HG03439 (cell line): ENCODE measurements at regions not wholly inside any gene's neighbourhood (a gene's known extent, or its start where the extent isn't known, plus 50 kb on each side); places are given as distances from the start of the nearest gene placed in this dataset.

Experiments
- ATAC-seq: cut with Tn5 transposase; IDR thresholded peaks from one replicate; pipeline ENCODE4 v1.9.1; 2021; ENCODE audit warnings: mild to moderate bottlenecking, moderate library complexity; ENCODE audit not compliant: unreplicated experiment

DNA sequence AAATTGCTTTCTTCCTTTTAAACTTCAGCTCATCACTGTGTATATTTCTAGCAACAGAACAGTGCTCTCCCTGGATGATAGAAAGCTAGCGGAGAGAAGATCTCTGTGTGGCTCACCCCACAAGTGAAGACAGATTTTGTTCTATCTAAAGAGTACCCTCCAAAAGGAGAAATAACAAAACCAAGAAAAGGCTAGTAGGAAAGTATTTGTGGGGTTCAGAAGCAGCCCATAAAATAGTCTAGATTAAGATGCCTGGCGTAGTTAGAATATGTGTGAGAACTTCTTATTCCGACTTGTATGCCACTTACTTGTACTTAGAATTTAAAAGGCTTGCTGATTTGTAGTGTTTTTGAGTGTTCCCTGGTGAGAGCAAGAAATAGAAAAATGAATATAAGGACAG is 214.9 kb upstream of the IL12A start:
- ATAC-seq, result no peak

DNA sequence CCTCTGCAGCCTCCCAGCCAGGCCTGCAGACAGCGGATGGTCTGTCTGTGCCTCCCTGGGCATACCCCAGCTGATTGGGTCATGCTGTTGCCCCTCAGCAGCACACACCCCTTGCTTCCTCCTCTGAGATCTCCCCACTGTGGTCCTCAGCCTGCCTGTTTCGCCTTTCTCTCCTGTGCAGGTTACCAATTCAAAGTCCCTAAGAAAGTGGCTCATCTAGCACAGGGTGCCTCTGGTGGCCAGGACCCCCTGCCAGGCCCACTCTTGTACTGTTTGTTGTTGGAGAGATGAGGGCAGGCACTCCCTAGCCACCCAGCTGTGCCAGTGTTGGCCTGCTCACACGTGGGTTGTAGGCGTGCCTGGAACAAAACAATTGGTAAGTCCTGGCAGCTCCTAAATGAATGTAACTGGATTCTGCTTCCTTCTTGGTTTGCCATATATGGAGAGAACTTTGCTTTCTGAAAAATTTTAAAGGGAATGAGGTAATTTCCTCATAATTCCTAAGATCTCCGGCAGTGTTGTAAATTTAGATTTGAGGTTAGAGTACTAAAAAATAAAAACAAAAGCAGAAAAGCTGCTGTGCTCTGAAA is 213.2 kb upstream of the IL12A start:
- no peak for ATAC-seq

- no peak for ATAC-seq
Observed at GRCh38 chr3:159776779-159777178, 211.9 kb upstream of the IL12A start.

DNA sequence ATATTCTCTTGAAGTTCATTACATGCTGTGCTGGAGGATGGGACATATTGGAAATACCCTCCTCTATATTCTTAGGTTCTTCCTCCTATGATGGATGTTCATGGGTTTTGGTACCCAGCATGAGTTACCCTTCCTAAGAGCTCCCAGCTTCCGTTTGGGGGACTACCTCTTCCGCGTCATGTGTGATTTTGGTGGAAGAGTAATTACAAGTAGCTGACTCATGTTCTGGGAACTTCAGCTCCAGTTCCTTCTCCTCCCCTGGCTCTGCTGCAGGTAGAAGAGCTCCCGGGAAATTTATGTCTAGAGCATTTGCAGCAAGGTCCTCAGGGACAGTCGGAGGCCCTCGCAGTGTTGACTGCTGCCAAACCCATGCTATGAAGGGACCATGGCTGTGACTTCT is 208.8 kb upstream of the IL12A start:
- no peak for ATAC-seq

DNA sequence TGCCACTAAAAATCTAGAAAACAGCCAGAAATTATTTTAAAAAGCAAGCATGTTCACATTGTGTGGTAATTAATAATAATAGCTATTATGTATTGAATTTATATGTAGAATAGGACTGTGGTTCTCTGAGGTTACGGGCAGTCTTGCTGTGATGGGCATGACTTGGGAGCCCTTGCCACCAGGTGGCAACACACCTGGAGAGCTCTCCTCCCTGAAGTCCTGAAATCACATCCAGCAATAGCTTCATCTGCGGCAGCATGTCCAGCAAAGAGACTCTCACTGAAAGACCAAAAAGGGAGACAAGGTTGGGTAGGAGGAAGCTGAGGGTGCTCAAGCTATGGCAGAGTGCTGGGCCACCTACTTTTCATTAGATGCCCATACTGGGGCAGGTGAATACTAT is 206.8 kb upstream of the IL12A start:
- ATAC-seq, result no peak

DNA sequence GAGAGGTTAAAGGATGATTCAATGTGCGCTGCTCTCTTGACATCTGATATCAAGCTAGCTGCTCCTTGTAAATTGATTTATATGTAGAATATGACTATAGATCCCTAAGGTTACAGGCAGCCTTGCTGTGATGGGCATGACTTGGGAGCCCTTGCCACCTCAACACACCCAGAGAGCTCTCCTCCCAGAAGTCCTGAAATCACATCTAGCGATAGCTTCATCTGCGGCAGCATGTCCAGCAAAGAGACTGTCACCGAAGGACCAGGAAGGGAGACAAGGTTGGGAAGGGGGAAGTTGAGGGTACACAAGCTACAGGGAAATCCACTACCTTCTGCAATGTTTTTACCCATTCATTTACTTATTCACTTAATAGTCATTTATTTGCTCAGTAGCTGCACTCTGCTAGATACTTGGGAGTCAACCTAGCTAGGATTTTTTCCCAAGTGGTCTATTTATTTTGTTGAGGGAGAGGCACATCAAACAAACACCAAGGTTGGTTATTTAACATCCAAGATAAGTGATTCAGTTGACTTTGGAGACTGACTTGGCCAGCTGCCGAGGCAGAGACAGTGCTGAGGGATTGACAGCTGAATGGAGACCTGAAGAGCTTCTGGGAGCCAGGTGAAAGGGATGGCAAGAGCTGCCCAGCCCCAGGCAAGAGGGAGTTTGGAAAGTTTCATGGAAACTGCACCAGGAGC is 205.8 kb upstream of the IL12A start:
- no peak for ATAC-seq

DNA sequence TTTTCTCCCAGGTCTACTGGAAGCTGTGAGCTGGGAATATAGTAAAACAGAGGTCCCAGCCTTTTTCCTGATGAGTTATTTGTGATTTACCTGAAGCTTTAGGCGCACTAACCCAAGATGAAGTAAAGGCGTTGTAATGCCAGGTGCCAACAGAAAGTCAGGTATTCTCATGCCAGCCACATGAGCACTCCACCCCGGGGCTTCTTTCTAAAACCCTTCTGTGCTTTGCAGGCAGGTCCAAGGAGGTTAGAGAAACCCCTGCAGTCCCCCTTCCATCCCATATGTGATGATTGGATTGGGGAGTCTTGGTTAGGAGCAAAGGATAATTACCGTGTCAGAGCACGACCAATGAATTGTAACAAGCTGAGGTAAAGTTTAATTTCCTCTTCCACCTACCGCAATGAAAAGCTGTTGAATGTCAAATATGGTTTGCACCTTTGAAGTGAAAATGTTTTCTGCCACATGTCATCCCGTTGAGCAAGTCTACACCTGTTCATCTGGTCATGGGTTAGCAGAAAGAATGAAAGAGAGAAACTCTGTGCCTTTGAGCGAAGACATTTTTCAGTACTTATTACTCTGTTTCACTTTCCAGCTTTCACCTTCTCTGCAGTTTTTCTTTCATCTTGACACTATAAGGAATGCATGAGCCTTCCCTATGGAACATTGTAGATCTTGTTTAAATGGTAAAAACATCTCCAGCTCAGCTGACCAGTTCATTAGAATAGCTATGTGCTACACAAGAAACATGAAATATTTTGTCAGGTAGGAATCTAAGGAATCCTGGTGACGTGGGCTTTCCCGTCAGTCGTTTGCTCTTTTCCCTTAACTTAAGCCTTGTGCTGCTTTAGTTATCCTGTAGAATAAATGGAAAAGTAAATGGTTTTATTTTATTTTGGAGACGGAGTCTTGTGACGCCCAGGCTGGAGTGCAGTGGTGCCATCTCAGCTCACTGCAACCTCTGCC is 204.6 kb upstream of the IL12A start:
- ATAC-seq, result peak; percentile 74

DNA sequence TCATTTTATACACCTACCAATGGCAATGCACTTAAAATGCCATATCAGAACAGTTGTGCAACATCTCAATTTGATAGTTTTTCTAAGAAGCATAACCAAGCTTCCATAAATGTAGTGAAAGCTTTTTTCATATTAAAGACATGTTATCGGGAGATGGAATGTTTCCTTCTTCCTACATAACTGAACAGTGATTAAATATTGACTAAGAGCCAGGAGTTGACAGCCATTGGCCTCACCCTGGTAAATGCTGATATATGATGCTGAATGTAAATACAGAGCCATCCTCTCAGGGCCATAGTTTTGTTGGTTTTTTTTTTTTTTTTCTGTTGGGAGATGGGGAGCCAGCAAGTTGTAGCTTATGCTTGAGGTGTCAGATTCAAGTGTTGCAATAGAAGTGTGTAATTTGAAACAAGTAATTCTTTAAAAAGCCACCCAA is 203.3 kb upstream of the IL12A start:
- ATAC-seq, result no peak

GRCh38 chr3:159786489-159787177 is 202.0 kb upstream of the IL12A start:
- no peak for ATAC-seq

DNA sequence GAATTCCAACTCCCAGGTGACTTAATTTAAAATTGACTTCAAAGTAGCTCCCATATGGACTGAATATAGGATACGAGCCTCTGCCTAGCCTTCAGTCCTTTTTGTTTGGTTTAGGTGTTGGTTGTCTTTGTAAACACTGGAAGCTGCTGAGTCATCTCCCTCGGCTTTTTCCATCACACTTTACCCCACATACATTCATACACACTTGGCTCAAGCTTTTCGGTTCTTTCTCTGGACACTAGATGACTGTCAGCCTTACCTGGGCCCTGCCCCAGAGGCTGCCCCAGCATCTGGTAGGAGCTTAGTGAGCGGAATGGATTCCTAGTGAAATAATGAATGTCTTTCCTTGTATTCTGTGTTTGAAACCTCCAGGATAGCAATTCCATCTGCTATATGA is 201.5 kb upstream of the IL12A start:
- no peak for ATAC-seq

DNA sequence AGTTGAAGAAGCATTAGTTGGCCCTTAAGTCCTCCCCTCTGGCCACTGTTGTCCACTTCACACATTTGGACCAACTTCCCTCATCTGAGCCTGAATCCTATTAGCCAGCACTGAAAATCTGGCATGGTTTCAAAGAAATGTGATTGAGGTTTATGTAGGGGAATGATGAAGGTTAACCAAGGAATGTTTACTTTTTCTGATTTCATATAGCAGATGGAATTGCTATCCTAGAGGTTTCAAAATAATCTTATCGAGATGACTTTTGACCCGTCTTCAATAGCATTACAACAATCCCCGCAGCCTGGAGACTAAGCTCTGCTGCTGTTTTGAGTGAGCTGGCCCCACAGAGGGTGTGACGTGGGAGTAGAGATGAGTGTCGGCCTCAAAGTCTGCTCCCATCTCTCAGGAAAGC is 200.8 kb upstream of the IL12A start:
- ATAC-seq, result no peak

- ATAC-seq, result no peak
Observed at GRCh38 chr3:159788291-159788690, 200.3 kb upstream of the IL12A start.

GRCh38 chr3:159789017-159789416 is 199.6 kb upstream of the IL12A start:
- ATAC-seq, result no peak

DNA sequence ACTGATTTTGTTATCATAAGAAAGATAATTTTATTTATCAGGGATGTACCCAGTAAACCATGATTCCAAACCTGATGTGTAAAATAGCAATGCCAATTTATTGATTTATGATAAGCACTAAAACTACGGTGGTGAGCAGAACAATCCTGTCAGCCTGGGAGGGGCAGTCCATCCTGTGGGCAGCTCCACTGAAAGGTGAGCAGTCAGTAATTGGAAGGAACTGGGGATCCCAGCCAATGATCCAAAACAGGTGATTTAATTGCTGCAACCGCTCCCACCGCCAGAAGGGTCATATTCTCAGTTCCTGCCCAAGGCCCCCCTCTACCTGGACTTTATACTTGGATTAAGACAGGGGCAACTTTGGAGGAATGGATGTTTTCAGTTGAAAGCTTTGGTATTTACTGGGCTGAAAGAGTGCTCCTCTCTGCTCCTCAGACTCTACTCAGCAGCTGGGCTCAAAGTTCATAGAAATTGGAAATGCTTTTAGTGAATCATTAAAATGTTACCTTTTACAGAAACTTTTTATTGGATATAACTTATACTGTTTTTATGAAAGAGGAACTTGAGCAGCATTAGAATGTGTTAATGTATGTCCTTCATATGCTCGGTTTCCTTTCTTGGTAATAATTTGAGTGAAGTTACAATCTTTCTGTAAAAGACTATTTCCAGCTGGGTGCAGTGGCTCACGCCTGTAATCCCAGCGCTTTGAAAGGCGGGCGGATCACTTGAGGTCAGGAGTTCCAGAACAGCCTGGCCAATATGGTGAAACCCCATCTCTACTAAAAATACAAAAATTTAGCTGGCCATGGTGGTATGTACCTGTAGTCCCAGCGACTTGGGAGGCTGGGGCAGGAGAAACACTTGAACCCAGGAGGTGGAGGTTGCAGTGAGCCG is 198.6 kb upstream of the IL12A start:
- no peak for ATAC-seq

GRCh38 chr3:159791336-159791735 is 197.3 kb upstream of the IL12A start:
- no peak for ATAC-seq

DNA sequence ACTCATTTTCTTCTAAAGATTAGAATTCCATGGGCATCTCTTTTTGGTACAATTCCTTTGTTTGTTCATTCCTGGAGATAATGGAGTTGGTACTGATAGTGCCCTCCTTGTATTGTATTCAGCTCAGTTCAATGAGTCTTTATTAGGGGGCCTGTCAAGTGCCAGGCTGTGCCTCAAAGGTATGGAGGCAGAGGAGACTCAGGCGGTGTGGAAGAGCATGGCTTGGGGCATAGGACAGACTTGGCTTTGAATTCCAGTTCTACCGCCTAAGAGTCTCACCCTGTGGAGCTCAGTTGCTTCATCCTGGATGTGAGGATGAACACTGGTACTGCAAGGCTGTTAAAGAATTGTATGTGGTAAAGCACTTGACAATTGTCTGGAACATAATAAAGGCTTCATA is 196.6 kb upstream of the IL12A start:
- ATAC-seq, result no peak

- no peak for ATAC-seq
Observed at GRCh38 chr3:159795042-159795441, 193.6 kb upstream of the IL12A start.

DNA sequence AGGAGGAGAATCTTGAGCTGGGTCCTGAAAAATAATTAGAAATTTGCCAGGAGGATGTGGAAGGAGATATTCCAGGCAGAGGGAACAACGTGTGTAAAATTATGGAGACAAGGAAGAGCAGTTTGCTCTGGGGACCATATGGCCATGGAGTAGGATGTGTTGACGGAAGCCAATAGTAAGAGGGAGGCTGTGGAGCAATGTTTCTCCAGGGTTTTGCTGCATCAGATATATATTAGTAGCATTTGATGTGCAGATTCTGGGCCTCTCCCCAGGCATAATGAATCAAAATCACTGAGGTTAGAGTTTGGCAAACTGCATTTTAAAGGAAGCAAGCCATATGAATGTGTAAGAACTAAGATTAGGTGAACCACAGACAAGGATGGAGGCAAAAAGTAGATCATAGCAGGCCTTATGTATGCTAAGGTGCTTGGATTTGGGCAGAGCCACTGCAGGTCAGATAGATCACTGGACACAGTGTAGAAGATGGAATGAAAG is 192.9 kb upstream of the IL12A start:
- no peak for ATAC-seq

GRCh38 chr3:159796226-159796625 is 192.4 kb upstream of the IL12A start:
- ATAC-seq, result no peak

- ATAC-seq, result no peak
Observed at GRCh38 chr3:159796744-159797143, 191.9 kb upstream of the IL12A start.
